HG02588 (cell line): ENCODE measurements at regions not wholly inside any gene's neighbourhood (a gene's known extent, or its start where the extent isn't known, plus 50 kb on each side); places are given as distances from the start of the nearest gene placed in this dataset.

Experiments
- ATAC-seq: cut with Tn5 transposase; IDR thresholded peaks from one replicate; pipeline ENCODE4 v1.9.1; 2021; ENCODE audit warnings: mild to moderate bottlenecking, moderate library complexity; ENCODE audit not compliant: unreplicated experiment

DNA sequence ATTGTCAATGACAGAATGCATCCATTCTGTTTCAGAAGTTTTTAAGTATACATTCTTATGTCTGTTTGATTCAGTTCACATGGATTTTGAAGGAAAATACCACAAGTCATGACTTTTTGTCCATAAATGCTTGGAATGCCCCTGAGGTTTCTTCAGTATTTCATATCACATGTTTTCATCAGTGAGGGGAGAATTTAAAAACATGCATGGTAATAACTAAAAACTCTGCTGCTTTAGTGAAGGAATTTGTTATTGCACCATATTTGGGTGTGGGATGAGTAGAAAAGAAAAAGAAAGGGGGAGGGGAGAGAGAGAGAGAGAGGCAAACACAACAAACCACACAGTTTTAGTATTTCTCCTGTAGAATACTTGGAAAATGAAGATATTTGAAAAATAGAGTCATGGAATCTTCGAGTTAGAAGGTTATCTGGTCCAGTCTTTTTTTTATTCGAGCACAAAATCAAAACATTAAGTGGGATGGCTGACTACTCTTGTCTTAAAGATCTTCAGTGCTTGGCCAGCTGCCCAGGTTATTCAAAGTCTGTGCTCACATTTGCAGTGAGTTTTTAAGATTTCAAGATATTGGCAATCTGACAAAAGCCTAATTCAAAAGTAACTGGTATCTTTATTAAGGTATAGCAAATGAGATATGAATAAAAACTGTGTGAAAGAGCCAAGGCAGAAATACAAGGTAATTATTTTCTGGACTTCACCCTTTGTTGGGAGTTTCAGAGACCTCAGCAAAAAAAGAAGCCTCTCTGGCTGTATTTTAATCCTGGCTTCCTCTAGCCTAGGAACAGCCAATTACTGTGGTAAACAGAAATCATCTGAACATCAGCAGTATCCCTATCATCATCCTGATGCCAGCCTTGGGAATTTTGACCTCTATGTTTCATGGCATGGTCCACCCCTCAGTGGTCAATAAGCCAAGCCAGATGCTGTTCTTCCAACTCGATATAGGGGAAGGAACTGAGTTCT lies 687.9 kb upstream of the CITED2 start:
- no peak for ATAC-seq

DNA sequence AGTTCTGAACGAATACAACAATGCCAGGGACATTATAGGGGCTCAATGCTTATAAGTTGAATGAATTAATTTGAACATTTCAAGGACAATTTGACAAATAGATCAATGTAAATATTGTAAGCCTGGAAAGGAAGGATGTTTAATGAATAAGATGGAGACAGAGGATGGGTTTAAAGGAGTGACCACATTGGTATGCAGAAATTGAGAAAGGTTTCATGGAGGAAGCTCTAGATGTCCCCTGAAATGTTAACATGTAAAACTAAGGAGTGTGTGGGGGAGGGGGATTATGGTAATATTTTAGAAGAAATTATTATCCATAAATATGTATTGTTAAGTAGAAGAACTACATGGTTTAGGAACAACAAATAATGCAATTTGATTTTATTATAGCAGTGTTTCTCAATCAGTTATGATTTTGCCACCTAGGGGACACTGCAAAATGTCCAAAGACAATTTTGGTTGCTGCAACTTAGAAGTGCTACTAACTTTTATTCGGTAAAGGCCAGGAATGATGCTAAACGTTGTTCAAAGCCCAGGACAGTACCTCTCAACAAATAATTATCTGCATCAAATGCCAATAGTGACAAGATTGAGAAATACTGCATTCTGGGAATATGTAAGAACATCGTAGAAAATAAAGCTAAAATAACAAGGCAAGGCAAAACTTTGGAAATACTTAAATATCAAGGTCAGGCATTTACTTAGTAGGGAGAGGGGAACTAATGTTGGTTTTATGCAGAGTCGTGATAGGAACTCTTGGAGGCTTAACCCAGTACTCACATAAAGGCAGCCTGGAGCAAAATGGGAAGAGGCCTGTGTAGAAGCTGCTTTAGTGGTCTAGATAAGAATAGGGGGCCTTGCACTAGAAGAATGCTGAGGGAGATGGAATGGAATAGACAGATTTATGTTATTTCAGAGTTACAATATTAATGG lies 686.9 kb upstream of the CITED2 start:
- ATAC-seq, result no peak

DNA sequence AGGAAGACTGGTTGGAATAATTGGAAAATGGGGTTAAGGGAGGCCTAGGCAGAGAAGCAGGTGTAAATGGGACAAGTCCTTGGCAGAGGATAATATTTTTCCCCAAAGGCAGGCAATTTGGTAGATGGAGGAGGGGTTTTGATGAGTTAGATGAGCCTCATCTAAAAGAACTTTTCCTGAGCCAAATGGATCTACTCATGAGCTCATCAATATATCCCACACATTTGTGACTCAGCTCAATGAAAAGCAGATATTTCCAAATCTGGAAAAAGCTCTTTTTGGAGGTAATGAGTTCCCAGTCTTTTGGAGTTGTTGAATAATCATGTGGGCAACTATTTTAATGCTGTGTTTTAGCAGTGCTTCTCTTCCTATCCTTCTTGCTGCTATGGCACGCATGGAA lies 685.5 kb upstream of the CITED2 start:
- ATAC-seq, result no peak

DNA sequence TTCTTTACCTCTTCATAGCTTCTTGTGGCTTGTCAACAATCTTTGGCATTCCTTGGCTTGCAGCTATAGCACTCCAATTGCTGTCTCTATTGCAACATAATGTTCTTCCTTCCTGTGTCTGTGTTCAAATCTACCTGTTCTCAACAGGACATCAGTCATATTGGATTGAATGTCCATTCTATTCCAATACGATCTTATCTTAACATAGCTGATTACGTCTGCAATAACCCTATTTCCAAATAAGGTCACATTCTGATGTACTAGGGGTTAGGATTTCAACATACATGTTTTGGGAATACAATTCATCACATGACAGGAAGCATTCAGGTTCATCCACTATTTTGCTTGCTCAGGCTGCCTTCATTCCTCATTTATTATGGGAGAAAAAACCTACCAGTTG lies 684.4 kb upstream of the CITED2 start:
- no peak for ATAC-seq

DNA sequence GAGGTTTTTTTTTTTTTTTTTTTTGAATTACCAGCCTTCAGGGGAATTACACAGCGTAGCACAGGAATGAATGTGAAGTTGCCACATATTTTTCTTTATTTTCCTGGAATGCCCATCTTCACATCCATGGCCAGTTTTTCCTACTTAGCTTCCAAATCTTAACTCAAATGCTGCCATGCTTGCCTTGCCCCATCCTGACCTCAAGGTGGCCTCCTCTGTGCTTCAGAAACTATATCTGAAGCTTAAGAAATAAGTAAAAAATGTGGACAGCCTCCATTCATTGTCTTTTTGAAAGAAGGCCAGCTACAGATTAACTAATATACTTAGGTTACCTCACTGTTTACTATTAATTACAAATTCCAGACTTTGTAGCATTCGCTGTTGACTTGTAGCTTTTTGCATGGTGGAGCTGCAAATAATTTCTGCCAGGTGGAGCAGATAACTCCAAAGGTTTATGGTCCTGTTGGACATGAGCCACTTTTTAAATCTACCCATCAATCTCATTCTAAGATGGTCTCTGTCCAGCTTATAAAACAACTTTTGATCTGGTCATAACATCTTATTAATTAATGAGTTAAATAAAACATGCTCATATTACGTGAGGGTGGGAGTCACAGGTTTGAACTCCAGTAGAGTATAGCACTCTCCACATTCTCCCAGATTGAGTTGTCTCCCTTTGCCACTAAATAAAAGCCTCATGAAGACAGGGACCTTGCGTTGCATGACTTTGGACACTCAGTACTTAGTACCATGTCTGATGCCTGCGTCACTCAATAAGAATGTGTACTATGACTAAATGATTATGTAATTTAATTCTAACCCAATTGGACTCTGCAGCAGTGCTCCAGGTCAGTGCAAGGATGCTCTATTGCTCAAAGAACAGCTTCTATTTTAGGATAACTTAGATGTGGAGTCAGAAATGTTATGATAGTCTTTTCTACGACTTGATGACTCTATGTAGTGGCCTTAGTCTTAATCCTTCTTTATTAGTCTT lies 678.6 kb upstream of the CITED2 start:
- ATAC-seq, result no peak

DNA sequence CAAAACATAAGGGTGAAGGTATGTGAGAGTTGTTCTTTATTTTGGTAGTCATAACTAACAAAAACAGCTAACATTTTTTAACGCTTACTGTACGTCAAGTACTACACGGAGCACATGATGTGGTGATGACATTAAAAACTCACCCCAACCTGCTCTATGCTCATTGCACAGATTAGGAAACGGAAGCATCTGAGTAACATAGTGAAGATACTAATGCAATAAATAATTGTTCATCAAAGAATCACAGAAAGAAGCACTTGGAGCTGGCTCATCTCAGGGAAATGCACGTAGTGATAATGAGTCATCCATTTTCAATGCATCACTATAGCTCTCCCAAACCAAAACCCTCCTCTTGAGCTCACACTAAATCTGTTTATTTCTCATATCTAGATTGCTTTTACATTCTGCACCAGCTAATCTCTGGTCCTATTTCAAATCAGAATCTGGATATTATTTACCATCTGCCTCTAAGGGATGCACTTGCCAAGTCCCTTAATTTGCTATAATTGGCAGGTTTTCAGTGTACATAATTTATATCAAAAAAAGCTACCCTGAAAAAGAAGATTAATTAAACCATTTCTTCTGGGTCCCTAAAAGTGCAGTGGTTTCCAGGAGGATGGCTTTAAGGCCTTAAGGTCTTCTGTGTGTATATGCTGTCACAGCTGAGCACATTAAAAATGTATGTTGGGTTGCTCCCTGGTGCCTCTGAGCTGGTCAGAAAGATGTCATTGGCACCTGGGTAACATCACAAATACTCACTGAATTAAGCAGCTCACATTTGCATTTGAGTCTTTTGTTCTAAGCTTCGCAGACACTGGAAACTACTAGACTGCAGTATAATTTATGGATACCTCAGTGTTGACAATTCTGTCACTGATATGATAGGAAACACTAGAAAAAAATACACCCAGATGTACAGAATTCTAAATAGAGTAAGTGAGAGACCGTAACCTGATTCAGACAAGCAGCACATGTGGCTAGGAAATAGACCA lies 677.4 kb upstream of the CITED2 start:
- ATAC-seq, result no peak

DNA sequence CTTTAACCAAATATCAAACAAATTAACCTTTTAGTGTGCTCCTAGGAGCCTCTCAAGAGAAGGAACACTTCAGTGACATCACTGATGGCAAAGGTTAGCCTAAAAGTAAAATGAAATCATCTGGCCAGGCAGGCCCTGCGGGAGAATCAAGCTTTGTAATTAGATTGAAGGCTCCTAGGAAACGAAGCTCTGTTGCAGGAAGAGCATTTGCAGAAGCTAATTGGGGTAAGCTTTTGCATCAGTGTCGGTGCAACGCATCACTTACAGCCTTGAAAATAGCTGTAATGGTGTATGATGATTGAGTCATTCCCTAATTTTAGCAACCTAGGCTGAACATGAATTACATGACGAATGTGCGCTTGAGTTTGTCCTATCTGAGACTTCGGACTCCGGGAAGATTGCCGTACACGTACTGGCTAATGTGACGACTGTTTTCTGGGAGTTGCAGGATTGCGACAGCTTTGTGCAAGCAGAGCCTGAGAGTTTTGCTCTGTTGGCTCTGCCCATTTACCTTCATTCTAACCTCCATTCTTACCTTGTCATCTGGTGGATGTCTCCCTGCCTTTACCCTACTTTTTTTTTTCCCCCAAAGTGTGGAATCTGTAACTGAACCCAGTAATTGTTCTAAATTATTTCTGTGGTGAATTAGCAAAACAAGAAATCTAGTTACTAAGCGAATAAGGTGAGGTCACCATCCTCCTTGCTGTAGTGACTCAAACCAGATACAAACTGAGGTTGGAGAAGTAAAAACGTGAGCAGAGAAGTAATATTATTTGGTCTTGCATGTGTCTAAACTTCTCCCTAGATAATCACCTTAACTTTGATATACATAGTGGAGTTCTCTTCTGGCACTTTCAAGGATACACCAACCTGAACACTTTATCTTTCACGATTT lies 675.9 kb upstream of the CITED2 start:
- no peak for ATAC-seq

DNA sequence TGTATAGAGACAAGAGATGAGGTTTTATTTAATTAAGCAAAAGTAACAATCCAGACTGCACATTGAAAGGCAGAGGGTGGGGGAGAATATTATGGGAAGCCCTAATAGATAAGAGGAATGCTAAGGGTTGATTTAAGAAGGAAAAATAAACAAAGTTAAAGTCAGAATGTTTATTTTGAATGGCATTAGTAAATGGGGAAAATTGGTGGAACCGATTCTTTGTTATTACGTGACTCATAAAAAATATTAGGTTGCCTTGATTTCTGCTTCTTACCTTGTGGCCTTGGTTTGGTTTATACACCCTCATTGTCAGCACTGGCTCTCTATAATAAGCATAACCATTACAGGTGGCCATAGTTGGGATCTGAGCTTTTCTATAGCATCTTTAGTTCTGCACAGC lies 674.8 kb upstream of the CITED2 start:
- no peak for ATAC-seq

DNA sequence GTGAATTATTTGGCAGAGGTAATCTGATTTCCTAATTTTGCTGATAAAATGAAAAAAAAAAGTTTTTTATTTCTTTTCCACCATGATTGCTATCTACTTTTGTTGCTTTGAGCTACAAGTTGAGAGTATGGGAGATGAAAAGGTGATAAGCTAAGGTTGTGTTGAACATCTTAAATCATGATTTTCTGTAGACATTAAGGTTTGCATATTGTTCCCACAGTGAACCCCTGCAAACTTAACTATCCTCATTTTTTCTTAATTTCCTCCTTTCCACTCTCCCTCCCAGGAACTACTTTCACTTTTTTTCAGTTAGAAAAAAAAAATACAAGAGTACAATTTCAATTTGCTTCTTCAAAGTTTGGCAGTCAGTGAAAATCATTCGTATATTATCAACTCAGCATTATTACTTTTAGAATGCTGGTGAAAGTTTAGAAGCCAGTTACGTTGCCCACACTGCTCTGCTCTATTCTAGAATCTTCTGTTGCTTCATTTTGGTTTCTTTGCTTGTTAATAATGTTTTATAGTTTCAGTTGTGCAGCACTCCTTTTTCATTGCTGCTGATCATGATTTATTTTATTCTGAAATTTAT lies 673.8 kb upstream of the CITED2 start:
- ATAC-seq, result no peak

DNA sequence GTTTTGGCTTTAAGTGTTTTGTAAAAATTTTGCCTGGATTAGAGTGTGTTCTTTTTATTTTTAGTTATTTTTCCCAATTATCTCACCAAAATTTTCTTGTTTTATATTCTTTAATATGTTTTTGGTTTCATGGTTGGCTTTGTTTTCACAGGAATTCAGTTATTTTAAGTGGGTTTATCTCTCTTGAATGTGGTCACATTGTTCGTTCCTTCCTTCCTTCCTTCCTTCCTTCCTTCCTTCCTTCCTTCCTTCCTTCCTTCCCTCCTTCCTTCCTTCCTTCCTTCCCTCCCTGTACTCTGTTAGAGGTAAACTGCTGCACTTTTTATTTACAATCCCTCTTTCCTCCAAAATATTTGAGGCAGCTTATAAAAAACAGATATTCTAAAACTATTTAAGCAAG lies 672.9 kb upstream of the CITED2 start:
- ATAC-seq, result no peak

DNA sequence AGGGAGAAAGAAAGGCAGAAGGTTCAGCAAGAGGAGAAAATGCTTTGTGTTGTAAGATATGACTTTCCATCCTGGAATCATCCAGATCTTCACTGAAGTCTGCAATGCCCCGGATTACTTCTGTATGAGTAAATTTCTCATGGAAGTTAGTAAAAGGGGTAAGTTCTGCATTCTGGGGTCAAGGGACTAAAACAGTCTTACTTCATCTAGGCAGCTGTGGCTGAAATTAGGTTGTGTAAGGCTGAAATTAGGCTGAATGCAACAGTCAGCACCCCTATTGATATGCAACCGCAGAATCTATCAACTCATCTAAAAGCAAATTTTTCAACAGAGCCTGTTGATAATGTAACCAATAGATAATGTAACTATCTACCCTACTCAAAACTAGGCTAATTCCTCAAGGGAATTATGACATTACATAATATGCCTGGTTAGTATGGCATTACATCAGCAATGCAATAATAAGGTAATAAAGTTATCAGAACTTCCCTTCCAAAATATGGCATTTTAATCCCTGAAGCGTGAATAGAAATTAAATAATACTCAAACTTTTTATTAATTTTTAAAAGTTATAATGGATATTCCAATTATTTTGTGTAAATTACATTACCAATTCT lies 671.7 kb upstream of the CITED2 start:
- no peak for ATAC-seq

DNA sequence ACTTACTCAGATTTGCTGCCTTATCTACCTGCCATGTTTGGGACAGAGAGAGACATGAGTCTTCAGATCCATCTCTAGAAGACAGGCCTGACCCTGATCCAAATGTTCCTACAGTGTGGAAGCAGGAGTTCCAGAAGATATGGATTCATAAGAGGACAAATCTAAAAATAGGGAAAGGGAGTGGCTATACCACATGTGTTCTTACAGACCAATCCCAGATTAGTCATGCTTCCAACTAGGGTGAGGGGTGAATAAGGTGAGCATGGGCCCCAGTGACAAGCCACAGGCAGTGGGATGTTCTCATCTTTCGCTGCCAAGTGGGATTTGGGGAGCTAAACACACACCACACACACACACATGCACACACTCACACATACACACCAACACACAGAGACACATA lies 670.7 kb upstream of the CITED2 start:
- ATAC-seq, result no peak

DNA sequence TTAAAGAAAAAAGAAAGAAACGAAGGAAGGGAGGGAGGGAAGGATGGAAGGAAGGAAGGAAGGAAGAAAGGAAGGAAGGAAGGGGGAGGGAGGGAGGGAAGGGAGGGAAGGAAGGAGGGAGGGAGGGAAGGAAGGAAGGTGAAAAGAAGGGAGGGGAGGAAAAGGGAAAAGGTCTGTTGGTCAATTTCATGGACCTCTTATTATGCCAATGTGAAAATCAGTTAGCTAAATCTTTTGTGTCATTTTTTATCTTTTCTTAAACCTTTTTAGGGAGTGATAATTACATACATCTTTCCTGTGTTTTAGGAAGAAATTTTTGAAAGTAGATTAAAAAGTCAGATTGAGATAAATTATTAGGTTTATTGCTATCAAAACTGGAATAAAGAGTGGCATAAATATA lies 670.2 kb upstream of the CITED2 start:
- ATAC-seq, result no peak

DNA sequence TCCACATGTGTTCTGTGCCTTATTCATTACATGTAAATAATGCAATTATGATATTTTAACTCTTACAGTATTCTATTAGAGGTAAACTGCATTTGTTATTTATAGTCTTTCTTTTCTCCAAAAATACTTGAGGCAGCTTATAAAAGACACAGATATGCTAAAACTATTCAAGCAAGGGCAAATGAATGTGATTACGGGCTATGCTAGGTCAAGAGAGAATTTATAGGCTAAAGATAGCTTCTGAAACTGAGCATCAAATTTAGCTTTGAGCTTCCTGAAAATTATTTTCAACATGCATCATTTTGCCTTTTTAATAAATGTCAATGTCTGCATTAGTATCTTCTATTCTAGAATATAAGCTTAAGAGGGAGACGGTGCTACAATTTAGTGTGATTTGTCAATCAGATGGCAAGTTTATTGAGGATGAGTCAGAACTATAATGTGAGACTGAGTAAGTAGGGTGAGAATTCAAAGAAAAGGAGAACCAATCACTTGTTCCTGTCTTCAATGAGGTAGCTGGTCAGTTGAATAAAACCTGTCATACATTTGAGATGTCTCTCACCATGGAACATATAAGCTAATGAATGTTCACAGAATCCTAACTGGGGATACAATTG lies 669.4 kb upstream of the CITED2 start:
- ATAC-seq, result no peak

DNA sequence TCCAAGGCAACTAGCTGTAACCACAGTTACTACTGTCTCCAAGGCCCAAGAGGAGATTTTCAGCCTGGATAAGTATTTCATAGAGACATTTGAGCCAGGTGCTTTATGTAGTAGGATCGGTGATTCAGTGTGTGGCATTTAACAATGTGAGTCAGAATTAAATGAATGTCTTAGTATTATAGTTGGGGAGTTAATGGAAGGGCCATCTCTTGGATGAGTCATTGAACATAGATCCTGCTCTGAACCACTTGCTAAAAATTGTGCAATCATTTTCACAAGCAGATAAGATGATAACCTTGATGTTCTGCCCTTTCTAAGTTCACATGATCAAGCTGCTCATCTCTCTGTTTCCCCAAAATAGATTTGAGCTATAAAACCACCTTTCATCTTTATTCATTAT lies 668.9 kb upstream of the CITED2 start:
- no peak for ATAC-seq

DNA sequence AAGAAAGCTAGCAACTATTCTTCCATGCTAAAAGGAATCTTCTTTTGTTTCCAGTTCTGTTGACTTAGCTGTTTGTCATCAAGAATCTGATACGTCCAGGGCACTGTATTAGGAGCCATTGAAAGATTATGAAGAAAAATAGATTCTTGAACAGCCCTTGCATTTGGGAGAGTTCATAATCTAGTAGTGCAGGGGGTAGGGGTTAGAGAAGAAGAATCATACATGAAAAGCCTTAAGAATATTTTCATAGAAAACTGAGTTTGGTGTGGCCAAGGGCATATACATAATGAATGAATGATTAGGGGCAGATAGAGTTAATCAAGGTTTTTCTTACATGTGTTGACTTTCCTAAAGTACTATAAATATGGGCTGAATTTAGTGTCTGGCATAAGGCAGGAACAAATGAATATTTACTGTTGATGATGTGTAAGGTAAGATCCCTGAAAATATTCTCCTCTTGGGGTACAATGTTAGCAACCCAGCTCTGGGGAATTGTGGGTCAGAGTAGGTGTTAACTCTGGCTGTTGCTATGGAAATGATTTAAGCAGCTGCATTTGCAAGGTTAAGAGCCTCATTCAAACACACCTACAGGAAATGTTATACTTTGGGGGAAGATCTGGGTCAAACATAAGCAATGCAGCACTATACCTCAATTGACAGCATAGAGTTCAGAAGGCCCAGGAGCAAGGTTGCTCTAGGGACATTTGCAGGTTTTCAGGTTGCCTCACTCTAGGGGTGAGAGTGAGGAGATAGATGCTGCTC lies 667.3 kb upstream of the CITED2 start:
- no peak for ATAC-seq
